Keratinocyte (primary cell): ENCODE measurements at regions not wholly inside any gene's neighbourhood (a gene's known extent, or its start where the extent isn't known, plus 50 kb on each side); places are given as distances from the start of the nearest gene placed in this dataset.

ENCODE experiments used
- DNase-seq: peaks from one replicate; pipeline ENCODE4 v3.0.0-alpha.2; 2011; ENCODE audit warnings: low read depth, missing footprints, low spot score
- FAIRE-seq: peaks from 2 replicates; lab custom pipeline; 2011; peaks lifted over from hg19 to GRCh38; lab: Jason Lieb, UNC
- H2AFZ ChIP-seq: 2 replicates; pipeline ENCODE4 v1.6.0; 2012; ENCODE audit warnings: low read length, control low read depth, inconsistent platforms; ENCODE audit not compliant: control insufficient read depth
- H3K27ac ChIP-seq: 2 replicates; pipeline ENCODE4 v1.5.1; 2011; ENCODE audit warnings: low read length; ENCODE audit not compliant: control insufficient read depth, insufficient read depth
- H3K27me3 ChIP-seq: 3 replicates; pipeline ENCODE4 v1.6.0; 2011; ENCODE audit warnings: low read length; ENCODE audit not compliant: control insufficient read depth, insufficient read depth; ENCODE audit errors: extremely low read depth
- H3K36me3 ChIP-seq, 2 experiments: 2 replicates in 1 of 2; 3 replicates in 1 of 2; pipeline ENCODE4 v1.5.1; 2011; ENCODE audit warnings: low read length in 2 of 2, mild to moderate bottlenecking in 1 of 2; ENCODE audit not compliant: control insufficient read depth in 2 of 2, insufficient read depth in 2 of 2; ENCODE audit errors: extremely low read depth in 1 of 2
- H3K4me1 ChIP-seq: 3 replicates; pipeline ENCODE4 v1.5.1; 2011; ENCODE audit warnings: low read length; ENCODE audit not compliant: control insufficient read depth, insufficient read depth; ENCODE audit errors: extremely low read depth
- H3K4me2 ChIP-seq: 3 replicates; pipeline ENCODE4 v1.6.0; 2011; ENCODE audit warnings: low read depth, low read length; ENCODE audit not compliant: control insufficient read depth, insufficient read depth; ENCODE audit errors: extremely low read depth
- H3K4me3 ChIP-seq, 3 experiments: fragments of 200-600 bp in 1 of 3; sonication (generic) in 1 of 3; 2 replicates in 2 of 3; 3 replicates in 1 of 3; pipeline ENCODE4 v1.5.1; 2011 to 2016; ENCODE audit warnings: low read length in 3 of 3, mild to moderate bottlenecking in 3 of 3, control low read depth in 2 of 3, inconsistent platforms in 1 of 3, low read depth in 1 of 3, mixed read lengths in 1 of 3, mixed run types in 1 of 3, moderate library complexity in 1 of 3; ENCODE audit not compliant: control insufficient read depth in 2 of 3, insufficient read depth in 2 of 3; ENCODE audit errors: extremely low read depth in 1 of 3
- H3K79me2 ChIP-seq: 2 replicates; pipeline ENCODE4 v1.6.0; 2012; ENCODE audit warnings: low read length; ENCODE audit not compliant: control insufficient read depth, insufficient read depth
- H3K9ac ChIP-seq: 3 replicates; pipeline ENCODE4 v1.6.0; 2011; ENCODE audit warnings: low read length; ENCODE audit not compliant: control insufficient read depth, insufficient read depth; ENCODE audit errors: extremely low read depth
- H3K9me1 ChIP-seq: 3 replicates; pipeline ENCODE4 v1.6.0; 2011; ENCODE audit warnings: low read length; ENCODE audit not compliant: control insufficient read depth, insufficient read depth; ENCODE audit errors: extremely low read depth
- H3K9me3 ChIP-seq: 2 replicates; pipeline ENCODE4 v1.5.1; 2012; ENCODE audit warnings: low read depth, low read length; ENCODE audit not compliant: control insufficient read depth
- H4K20me1 ChIP-seq: 3 replicates; pipeline ENCODE4 v1.6.0; 2011; ENCODE audit warnings: low read length; ENCODE audit not compliant: control insufficient read depth, insufficient read depth; ENCODE audit errors: extremely low read depth
- CTCF ChIP-seq, 3 experiments: IDR thresholded peaks in 1 of 3; conservative IDR thresholded peaks in 1 of 3; optimal IDR thresholded peaks in 1 of 3; 2 replicates in 2 of 3; 3 replicates in 1 of 3; pipeline versions ENCODE3 to v1.5.1; 2011; ENCODE audit warnings: low read length in 3 of 3, mild to moderate bottlenecking in 3 of 3, moderate library complexity in 2 of 3, control low read depth in 1 of 3, inconsistent platforms in 1 of 3; ENCODE audit not compliant: insufficient read depth in 2 of 3; ENCODE audit errors: extremely low read depth in 1 of 3
- EZH2 ChIP-seq: IDR thresholded peaks from one replicate; pipeline ENCODE4 v1.6.1; 2012; ENCODE audit warnings: inconsistent platforms, mild to moderate bottlenecking, low read length, moderate library complexity
- dilution Hi-C: fragments of 300-500 bp; cut with MboI; formaldehyde crosslinking; loops from one replicate; pipeline ENCODE4 v1.7.0; 2020; ENCODE audit warnings: low sequenced_read_pairs; ENCODE audit not compliant: extremely low pct_ligation_motif_present

GRCh38 chr2:147782141-147782930 is 62.5 kb upstream of the ACVR2A start:
- Histone ChIP-seq H3K27ac (no peak overlapping the region), H3K27me3 (no peaks in the 10 kb centered on the region), H3K4me1 (no peaks in the 10 kb centered on the region), H3K36me3 (no peaks in the 10 kb centered on the region), H3K4me3 (no peak overlapping the region), H3K9me1 (no peaks in the 10 kb centered on the region), H2AFZ (no peak overlapping the region), H3K9me3 (no peaks in the 10 kb centered on the region), H3K4me2 (no peak overlapping the region), H4K20me1 (no peaks in the 10 kb centered on the region), H3K9ac (no peak overlapping the region), H3K79me2 (no peaks in the 10 kb centered on the region)
- TF ChIP-seq EZH2 = no peak
- no peak for TF ChIP-seq CTCF (optimal IDR thresholded peaks at IDR 0.05 in 1 of 3, IDR thresholded peaks at IDR 0.05 in 1 of 3, conservative IDR thresholded peaks at IDR 0.05 in 1 of 3; ENCODE audit: extremely low read depth in 1 of 3, insufficient read depth in 2 of 3, low read length in 3 of 3)
- DNase-seq = no peak
- dilution Hi-C loops = no loop called here
- FAIRE-seq = no peak

GRCh38 chr2:147779440-147779839 is 65.4 kb upstream of the ACVR2A start:
- no peaks in the 10 kb centered on the region for H3K4me1 ChIP-seq
- no peaks in the 10 kb centered on the region for H3K79me2 ChIP-seq
- H2AFZ ChIP-seq = no peak overlapping the region
- dilution Hi-C loops = no loop called here
- no peaks in the 10 kb centered on the region for H3K9me3 ChIP-seq
- FAIRE-seq (no peak), DNase-seq (no peak)
- H3K9ac ChIP-seq = no peak overlapping the region
- H3K36me3 ChIP-seq = no peaks in the 10 kb centered on the region
- H3K27ac ChIP-seq = no peak overlapping the region
- H3K4me3 ChIP-seq = no peak overlapping the region
- H3K27me3 ChIP-seq = no peaks in the 10 kb centered on the region
- no peaks in the 10 kb centered on the region for H3K9me1 ChIP-seq
- TF ChIP-seq CTCF (optimal IDR thresholded peaks at IDR 0.05 in 1 of 3, IDR thresholded peaks at IDR 0.05 in 1 of 3, conservative IDR thresholded peaks at IDR 0.05 in 1 of 3; ENCODE audit: extremely low read depth in 1 of 3, insufficient read depth in 2 of 3, low read length in 3 of 3) (no peak), EZH2 (no peak)
- no peak overlapping the region for H3K4me2 ChIP-seq
- no peaks in the 10 kb centered on the region for H4K20me1 ChIP-seq
